HG02763 (cell line): ENCODE measurements at regions not wholly inside any gene's neighbourhood (a gene's known extent, or its start where the extent isn't known, plus 50 kb on each side); places are given as distances from the start of the nearest gene placed in this dataset.
"Not testable (repeated sequence)": the region's sequence is repeated elsewhere in the genome, so short reads cannot be mapped to it uniquely, and the experiment has no call there.

Source experiments
- ATAC-seq: cut with Tn5 transposase; IDR thresholded peaks from one replicate; pipeline ENCODE4 v1.9.1; 2021; ENCODE audit warnings: mild to moderate bottlenecking, moderate library complexity; ENCODE audit not compliant: unreplicated experiment

GRCh38 chr15:31503758-31504461, 177.3 kb downstream of the KLF13 start:
- no peak for ATAC-seq

GRCh38 chr15:31504462-31504839, 177.8 kb downstream of the KLF13 start:
- no peak for ATAC-seq

- not testable (repeated sequence) for ATAC-seq
Observed at GRCh38 chr15:31507573-31507972, 180.9 kb downstream of the KLF13 start.

GRCh38 chr15:31508656-31509055, 182.0 kb downstream of the KLF13 start:
- no peak for ATAC-seq

- ATAC-seq = no peak
Observed at GRCh38 chr15:31510057-31510456, 183.4 kb downstream of the KLF13 start.

- no peak for ATAC-seq
Observed at GRCh38 chr15:31511707-31512310, 185.2 kb downstream of the KLF13 start.

GRCh38 chr15:31513178-31513577, 186.5 kb downstream of the KLF13 start:
- no peak for ATAC-seq

- no peak for ATAC-seq
Observed at GRCh38 chr15:31516440-31516839, 189.8 kb downstream of the KLF13 start.

GRCh38 chr15:31516874-31517273, 190.2 kb downstream of the KLF13 start:
- no peak for ATAC-seq

GRCh38 chr15:31517711-31518110, 191.1 kb downstream of the KLF13 start:
- ATAC-seq = no peak

GRCh38 chr15:31522028-31522427, 195.4 kb downstream of the KLF13 start:
- no peak for ATAC-seq

GRCh38 chr15:31523027-31523654, 196.5 kb downstream of the KLF13 start:
- no peak for ATAC-seq

GRCh38 chr15:31523655-31524049, 197.0 kb downstream of the KLF13 start:
- no peak for ATAC-seq

GRCh38 chr15:31525185-31525695, 198.6 kb downstream of the KLF13 start:
- ATAC-seq = no peak

GRCh38 chr15:31525988-31526665, 199.5 kb downstream of the KLF13 start:
- ATAC-seq = no peak

GRCh38 chr15:31526916-31527690, 200.5 kb downstream of the KLF13 start:
- no peak for ATAC-seq

- no peak for ATAC-seq
Observed at GRCh38 chr15:31528846-31529245, 202.2 kb downstream of the KLF13 start.

- no peak for ATAC-seq
Observed at GRCh38 chr15:31537770-31538592, 211.3 kb downstream of the KLF13 start.

GRCh38 chr15:31540633-31541032, 214.0 kb downstream of the KLF13 start:
- ATAC-seq = no peak

- no peak for ATAC-seq
Observed at GRCh38 chr15:31544361-31544760, 217.7 kb downstream of the KLF13 start.
